Nephron progenitor cell (in vitro differentiated cells): ENCODE measurements at regions not wholly inside any gene's neighbourhood (a gene's known extent, or its start where the extent isn't known, plus 50 kb on each side); places are given as distances from the start of the nearest gene placed in this dataset.
A peak's percentile ranks its signal among the peaks of the same experiment; 100 is the strongest.

Experiments
- DNase-seq: peaks from one replicate; pipeline ENCODE4 v3.0.0; 2021
- H3K27ac Mint-ChIP-seq: 2 replicates; pipeline ENCODE4 v1.8.0; 2021; ENCODE audit warnings: mild to moderate bottlenecking, moderate library complexity, mixed read lengths
- H3K27me3 Mint-ChIP-seq: 2 replicates; pipeline ENCODE4 v1.8.0; 2021; ENCODE audit warnings: mild to moderate bottlenecking, low read depth, mixed read lengths; ENCODE audit not compliant: poor library complexity
- H3K36me3 Mint-ChIP-seq: 2 replicates; pipeline ENCODE4 v1.8.0; 2021; ENCODE audit warnings: low read depth, mixed read lengths
- H3K4me1 Mint-ChIP-seq: 2 replicates; pipeline ENCODE4 v1.8.0; 2021; ENCODE audit warnings: mixed read lengths
- H3K4me3 Mint-ChIP-seq: 2 replicates; pipeline ENCODE4 v1.8.0; 2021; ENCODE audit warnings: mild to moderate bottlenecking, moderate library complexity, mixed read lengths
- H3K9me3 Mint-ChIP-seq: 2 replicates; pipeline ENCODE4 v1.8.0; 2021; ENCODE audit warnings: mild to moderate bottlenecking, moderate library complexity, mixed read lengths
- CTCF ChIP-seq: fragments of 200-600 bp; sonication (generic); IDR thresholded peaks from 2 replicates; pipeline ENCODE4 v1.5.0; 2021; ENCODE audit warnings: antibody characterized with exemption

GRCh38 chr20:63119121-63119962 is 96.6 kb downstream of the YTHDF1 start:
- no peak overlapping the region for H3K27ac Mint-ChIP-seq
- H3K36me3 Mint-ChIP-seq, result no peaks in the 10 kb centered on the region
- H3K4me1 Mint-ChIP-seq, result no peaks in the 10 kb centered on the region
- DNase-seq, result no peak
- TF ChIP-seq CTCF, result no peak
- peaks cover 72% of the 10 kb centered on the region for H3K27me3 Mint-ChIP-seq
- peaks cover 6% of the 10 kb centered on the region for H3K9me3 Mint-ChIP-seq
- no peak overlapping the region for H3K4me3 Mint-ChIP-seq

- no peak overlapping the region for H3K27ac Mint-ChIP-seq
- H3K9me3 Mint-ChIP-seq, result peaks cover 6% of the 10 kb centered on the region
- no peaks in the 10 kb centered on the region for H3K4me1 Mint-ChIP-seq
- H3K27me3 Mint-ChIP-seq, result peaks cover 80% of the 10 kb centered on the region
- H3K4me3 Mint-ChIP-seq, result no peak overlapping the region
- DNase-seq, result no peak
- TF ChIP-seq CTCF, result no peak
- H3K36me3 Mint-ChIP-seq, result no peaks in the 10 kb centered on the region
Measured at GRCh38 chr20:63118303-63119120, 97.4 kb downstream of the YTHDF1 start.

DNA sequence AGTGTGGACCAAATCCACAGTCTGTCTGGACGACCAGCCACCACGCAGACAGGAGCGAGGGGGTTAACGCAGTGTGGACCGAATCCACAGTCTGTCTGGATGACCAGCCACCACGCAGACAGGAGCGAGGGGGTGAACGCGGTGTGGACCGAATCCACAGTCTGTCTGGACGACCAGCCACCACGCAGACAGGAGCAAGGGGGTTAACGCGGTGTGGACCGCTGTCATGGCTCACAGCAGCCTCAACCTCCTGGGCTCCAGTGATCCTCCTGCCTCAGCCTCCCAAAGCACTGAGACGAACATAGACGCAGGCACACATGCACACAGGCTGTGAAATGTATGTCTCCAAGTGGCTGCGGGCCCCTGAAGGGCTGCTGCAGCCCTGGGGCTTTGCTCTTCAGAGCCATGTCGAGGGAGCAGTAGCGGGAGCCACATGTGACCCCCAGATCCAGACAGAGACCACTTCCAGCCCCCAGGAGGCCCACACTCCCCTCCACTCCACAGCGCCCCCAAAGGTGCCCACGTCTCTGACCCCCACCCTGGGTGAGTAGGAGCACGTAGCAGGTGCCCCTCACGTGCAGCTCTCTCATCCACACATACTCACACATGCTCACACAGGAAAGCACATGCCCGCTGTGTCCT is 98.1 kb downstream of the YTHDF1 start:
- peaks cover 82% of the 10 kb centered on the region for H3K27me3 Mint-ChIP-seq
- no peak overlapping the region for H3K4me3 Mint-ChIP-seq
- H3K36me3 Mint-ChIP-seq, result no peaks in the 10 kb centered on the region
- DNase-seq, result no peak
- no peaks in the 10 kb centered on the region for H3K4me1 Mint-ChIP-seq
- no peak for TF ChIP-seq CTCF
- no peak overlapping the region for H3K27ac Mint-ChIP-seq
- peaks cover 5% of the 10 kb centered on the region for H3K9me3 Mint-ChIP-seq

DNA sequence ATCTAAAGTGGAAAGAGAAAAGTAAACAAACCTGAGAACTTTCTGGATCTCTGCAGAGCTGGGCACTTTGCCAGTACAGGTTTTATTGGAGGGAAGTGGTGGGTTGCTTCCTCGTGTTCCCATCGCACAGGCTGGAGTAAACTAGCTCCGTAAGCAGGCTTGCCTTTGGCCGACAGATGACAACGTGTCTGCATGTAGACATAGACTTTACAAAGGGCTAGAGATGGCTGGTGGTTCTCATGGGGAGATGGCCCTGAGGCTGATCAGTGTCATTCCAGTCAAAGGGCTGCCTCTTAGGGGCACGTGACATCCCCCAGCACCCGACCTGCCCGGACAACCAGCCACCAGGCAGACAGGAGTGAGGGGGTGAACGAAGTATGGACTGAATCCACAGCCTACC is 98.8 kb downstream of the YTHDF1 start:
- H3K4me1 Mint-ChIP-seq, result no peaks in the 10 kb centered on the region
- H3K9me3 Mint-ChIP-seq, result peaks cover 2% of the 10 kb centered on the region
- H3K4me3 Mint-ChIP-seq, result no peak overlapping the region
- no peak overlapping the region for H3K27ac Mint-ChIP-seq
- peaks cover 82% of the 10 kb centered on the region for H3K27me3 Mint-ChIP-seq
- no peak for DNase-seq
- H3K36me3 Mint-ChIP-seq, result no peaks in the 10 kb centered on the region
- TF ChIP-seq CTCF, result no peak

GRCh38 chr20:63116412-63117106 is 99.4 kb downstream of the YTHDF1 start:
- Mint-ChIP-seq H3K4me1 (no peaks in the 10 kb centered on the region), H3K27me3 (peaks cover 82% of the 10 kb centered on the region), H3K9me3 (peaks cover 8% of the 10 kb centered on the region), H3K27ac (no peak overlapping the region), H3K4me3 (no peak overlapping the region), H3K36me3 (no peaks in the 10 kb centered on the region)
- peak; percentile 90 for DNase-seq
- no peak for TF ChIP-seq CTCF
